SK-N-SH (cell line): ENCODE measurements at regions not wholly inside any gene's neighbourhood (a gene's known extent, or its start where the extent isn't known, plus 50 kb on each side); places are given as distances from the start of the nearest gene placed in this dataset.

ENCODE experiments used
- CTCF ChIA-PET: fragments of 300-600, 350-600 bp; formaldehyde crosslinking; extraction: SDS; loops from one replicate; lab custom pipeline; 2021; lab: Yijun Ruan, JAX
- POLR2A ChIA-PET: fragments of 350-600 bp; sonication (Branson Sonifier 250); formaldehyde crosslinking; extraction: SDS; loops from one replicate; lab custom pipeline; 2020; ENCODE audit warnings: antibody characterized with exemption, inconsistent platforms; lab: Yijun Ruan, JAX
- DNase-seq: peaks from one replicate; pipeline ENCODE4 v3.0.0; 2012
- H2AFZ ChIP-seq: fragments of 200-600 bp; sonication (generic); 2 replicates; pipeline ENCODE4 v1.8.1; 2016; ENCODE audit warnings: antibody characterized with exemption, mild to moderate bottlenecking, low read depth
- H3F3A ChIP-seq: fragments of 200-600 bp; sonication (generic); replicated peaks from 2 replicates; pipeline ENCODE3; 2016; ENCODE audit warnings: antibody characterized with exemption, mild to moderate bottlenecking; ENCODE audit not compliant: insufficient read depth
- H3K27ac ChIP-seq, 2 experiments: fragments of 200-500 bp in 1 of 2; fragments of 200-600 bp in 1 of 2; sonication (Bioruptor generic) in 1 of 2; sonication (generic), shearing (Covaris generic) in 1 of 2; 2 replicates each; pipeline versions ENCODE4 v1.5.1 to v1.6.1; 2014 to 2016; ENCODE audit warnings: low read depth in 2 of 2, inconsistent platforms in 1 of 2, low read length in 1 of 2, mild to moderate bottlenecking in 1 of 2, mixed read lengths in 1 of 2
- H3K27me3 ChIP-seq: fragments of 200-600 bp; sonication (generic), shearing (Covaris generic); 2 replicates; pipeline ENCODE4 v1.6.1; 2016; ENCODE audit warnings: mixed run types; ENCODE audit not compliant: insufficient read depth
- H3K36me3 ChIP-seq, 2 experiments: fragments of 200-500 bp in 1 of 2; fragments of 200-600 bp in 1 of 2; sonication (Bioruptor generic) in 1 of 2; sonication (generic) in 1 of 2; replicated peaks in 1 of 2; 2 replicates each; pipeline versions ENCODE3 to v1.5.1; 2014 to 2016; ENCODE audit warnings: low read length in 1 of 2, mild to moderate bottlenecking in 1 of 2; ENCODE audit not compliant: insufficient read depth in 2 of 2, control insufficient read depth in 1 of 2
- H3K4me1 ChIP-seq, 2 experiments: fragments of 200-500 bp in 1 of 2; fragments of 200-600 bp in 1 of 2; sonication (Bioruptor generic) in 1 of 2; sonication (generic), shearing (Covaris generic) in 1 of 2; 2 replicates each; pipeline versions ENCODE4 v1.5.1 to v1.6.1; 2014 to 2016; ENCODE audit warnings: low read depth in 1 of 2, low read length in 1 of 2, mixed run types in 1 of 2; ENCODE audit not compliant: insufficient read depth in 2 of 2, control insufficient read depth in 1 of 2
- H3K4me2 ChIP-seq: fragments of 200-600 bp; sonication (generic), shearing (Covaris generic); 2 replicates; pipeline ENCODE4 v1.6.1; 2017; ENCODE audit warnings: mixed run types
- H3K4me3 ChIP-seq, 2 experiments: fragments of 200-500 bp in 1 of 2; fragments of 200-600 bp in 1 of 2; sonication (Bioruptor generic) in 1 of 2; sonication (generic), shearing (Covaris generic) in 1 of 2; 2 replicates each; pipeline versions ENCODE4 v1.5.1 to v1.8.1; 2014 to 2016; ENCODE audit warnings: low read depth in 2 of 2, inconsistent platforms in 1 of 2, low read length in 1 of 2, mild to moderate bottlenecking in 1 of 2, mixed read lengths in 1 of 2, moderate library complexity in 1 of 2
- H3K79me2 ChIP-seq: fragments of 200-600 bp; sonication (generic); 2 replicates; pipeline ENCODE4 v1.8.1; 2017; ENCODE audit warnings: mild to moderate bottlenecking; ENCODE audit not compliant: insufficient read depth
- H3K9ac ChIP-seq: fragments of 200-600 bp; sonication (generic); 2 replicates; pipeline ENCODE4 v1.6.1; 2017; ENCODE audit warnings: mixed run types
- H3K9me2 ChIP-seq: fragments of 200-600 bp; sonication (generic); 2 replicates; pipeline ENCODE4 v1.6.1; 2017; ENCODE audit warnings: mixed run types
- H3K9me3 ChIP-seq: fragments of 200-600 bp; sonication (generic); 2 replicates; pipeline ENCODE4 v1.6.1; 2017; ENCODE audit warnings: mixed run types, mild to moderate bottlenecking, moderate library complexity
- H4K20me1 ChIP-seq: fragments of 200-600 bp; sonication (generic); 2 replicates; pipeline ENCODE4 v1.6.1; 2017; ENCODE audit warnings: mild to moderate bottlenecking, mixed run types; ENCODE audit not compliant: insufficient read depth
- CHD2 ChIP-seq: fragments of 150-350 bp; IDR thresholded peaks from 2 replicates; pipeline ENCODE4 v1.6.1; 2018; ENCODE audit warnings: low read length; ENCODE audit not compliant: partially characterized antibody
- ELF1 ChIP-seq: IDR thresholded peaks from 2 replicates; pipeline ENCODE4 v1.4.0; 2012
- EP300 ChIP-seq, 2 experiments: IDR thresholded peaks; 2 replicates each; pipeline versions ENCODE4 v1.4.0 to v1.6.1; 2012; ENCODE audit warnings: borderline replicate concordance in 1 of 2, low read depth in 1 of 2, low read length in 1 of 2
- FOSL2 ChIP-seq: IDR thresholded peaks from 2 replicates; pipeline ENCODE4 v1.4.0; 2012; ENCODE audit warnings: low read depth, mild to moderate bottlenecking, moderate library complexity, borderline replicate concordance
- FOXJ3 ChIP-seq: sonication (generic); formaldehyde crosslinking; IDR thresholded peaks from 2 replicates; pipeline ENCODE4 v1.5.1; 2020; ENCODE audit warnings: mild to moderate bottlenecking, missing genetic modification reagents
- FOXM1 ChIP-seq: IDR thresholded peaks from 2 replicates; pipeline ENCODE4 v1.4.0; 2012; ENCODE audit warnings: low read depth, mild to moderate bottlenecking
- GABPA ChIP-seq: IDR thresholded peaks from 2 replicates; pipeline ENCODE4 v1.4.0; 2012; ENCODE audit warnings: low read depth, mild to moderate bottlenecking
- IRF3 ChIP-seq: fragments of 150-350 bp; IDR thresholded peaks from 2 replicates; pipeline ENCODE4 v1.6.1; 2016; ENCODE audit warnings: mild to moderate bottlenecking, low read depth, low read length
- MAX ChIP-seq: IDR thresholded peaks from 2 replicates; pipeline ENCODE4 v1.4.0; 2012; ENCODE audit warnings: low read depth
- MXI1 ChIP-seq: IDR thresholded peaks from 2 replicates; pipeline ENCODE4 v1.6.1; 2012; ENCODE audit warnings: mild to moderate bottlenecking, low read depth, low read length, improper control_type of control experiment
- NFIC ChIP-seq: IDR thresholded peaks from 2 replicates; pipeline ENCODE4 v1.4.0; 2012; ENCODE audit warnings: borderline replicate concordance
- NRF1 ChIP-seq: IDR thresholded peaks from 2 replicates; pipeline ENCODE4 v1.6.1; 2012; ENCODE audit warnings: low read depth, mild to moderate bottlenecking, low read length
- POLR2AphosphoS5 ChIP-seq: IDR thresholded peaks from 2 replicates; pipeline ENCODE4 v1.6.1; 2012; ENCODE audit warnings: low read depth, low read length
- RFX5 ChIP-seq: IDR thresholded peaks from 2 replicates; pipeline ENCODE4 v1.6.1; 2012; ENCODE audit warnings: mild to moderate bottlenecking, improper control_type of control experiment, low read length
- RXRA ChIP-seq: IDR thresholded peaks from 2 replicates; pipeline ENCODE4 v1.4.0; 2012; ENCODE audit warnings: low read depth, mild to moderate bottlenecking, borderline replicate concordance
- SMC3 ChIP-seq: IDR thresholded peaks from 2 replicates; pipeline ENCODE4 v1.6.1; 2012; ENCODE audit warnings: low read depth, low read length, improper control_type of control experiment
- TAF1 ChIP-seq: IDR thresholded peaks from 2 replicates; pipeline ENCODE4 v1.6.1; 2012; ENCODE audit warnings: low read depth, mild to moderate bottlenecking, low read length, moderate library complexity, borderline replicate concordance
- TEAD4 ChIP-seq: IDR thresholded peaks from 2 replicates; pipeline ENCODE4 v1.4.0; 2012; ENCODE audit warnings: mild to moderate bottlenecking, borderline replicate concordance; ENCODE audit not compliant: insufficient read depth
- USF1 ChIP-seq: IDR thresholded peaks from 2 replicates; pipeline ENCODE4 v1.4.0; 2012; ENCODE audit warnings: low read depth, borderline replicate concordance
- YY1 ChIP-seq: IDR thresholded peaks from 2 replicates; pipeline ENCODE4 v1.4.0; 2012; ENCODE audit warnings: low read depth, mild to moderate bottlenecking
- ZBTB33 ChIP-seq: IDR thresholded peaks from 2 replicates; pipeline ENCODE4 v1.4.0; 2012; ENCODE audit warnings: low read depth, borderline replicate concordance
- WGBS: methylation state at CpG from one replicate; pipeline ENCODE4 v1.1.6; 2017; ENCODE audit warnings: low lambda C conversion rate; 5-methylcytosine and 5-hydroxymethylcytosine counted together

- H3F3A ChIP-seq = peaks cover 7% of the 10 kb centered on the region
- H4K20me1 ChIP-seq = no peaks in the 10 kb centered on the region
- H3K36me3 ChIP-seq = no peaks in the 10 kb centered on the region
- ChIA-PET CTCF (no interaction called here), POLR2A (no interaction called here)
- no peak overlapping the region for H3K27ac ChIP-seq
- no peak overlapping the region for H3K4me2 ChIP-seq
- no peaks in the 10 kb centered on the region for H3K9me2 ChIP-seq
- no peaks in the 10 kb centered on the region for H3K27me3 ChIP-seq
- no peak overlapping the region for H3K4me3 ChIP-seq
- TF ChIP-seq MXI1 (no peak), ZBTB33 (no peak), ELF1 (no peak), EP300 (IDR thresholded peaks at IDR 0.05; ENCODE audit: borderline replicate concordance in 1 of 2, low read depth in 1 of 2, low read length in 1 of 2) (no peak), USF1 (no peak), TEAD4 (no peak)
- H2AFZ ChIP-seq = no peak overlapping the region
- H3K9ac ChIP-seq = no peak overlapping the region
- peaks cover 13 to 19% of the 10 kb centered on the region in 2 experiments; a peak in 2 of 4 replicates for H3K4me1 ChIP-seq
- WGBS = 73% methylated on average over 5 of the region's 6 CpGs
- no peaks in the 10 kb centered on the region for H3K9me3 ChIP-seq
- no peaks in the 10 kb centered on the region for H3K79me2 ChIP-seq
- no peak for DNase-seq
These were observed 104.4 kb upstream of the ATF7IP start for GRCh38 chr12:14261096-14261495.

- H4K20me1 ChIP-seq = no peaks in the 10 kb centered on the region
- no peak overlapping the region for H3K4me3 ChIP-seq
- CTCF ChIA-PET = no interaction called here
- no peak overlapping the region for H2AFZ ChIP-seq
- peaks cover 6% of the 10 kb centered on the region for H3F3A ChIP-seq
- no peaks in the 10 kb centered on the region for H3K9me2 ChIP-seq
- H3K36me3 ChIP-seq = no peaks in the 10 kb centered on the region
- no peak overlapping the region for H3K9ac ChIP-seq
- H3K4me2 ChIP-seq = no peak overlapping the region
- peaks cover 12 to 17% of the 10 kb centered on the region in 2 experiments; a peak in 2 of 4 replicates for H3K4me1 ChIP-seq
- no peaks in the 10 kb centered on the region for H3K9me3 ChIP-seq
- H3K79me2 ChIP-seq = no peaks in the 10 kb centered on the region
- H3K27ac ChIP-seq = no peak overlapping the region
- no peak for DNase-seq
- H3K27me3 ChIP-seq = no peaks in the 10 kb centered on the region
- POLR2A ChIA-PET = no interaction called here
- no peak for TF ChIP-seq NFIC
- no peak for TF ChIP-seq NRF1
- no peak for TF ChIP-seq ZBTB33
- TF ChIP-seq SMC3 = no peak
- TF ChIP-seq USF1 = no peak
- no peak for TF ChIP-seq TEAD4
- no peak for TF ChIP-seq YY1
- no peak for TF ChIP-seq FOXM1
- TF ChIP-seq CHD2 = no peak
- TF ChIP-seq POLR2AphosphoS5 = no peak
- no peak for TF ChIP-seq MAX
- TF ChIP-seq TAF1 = no peak
- TF ChIP-seq FOSL2 = no peak
- no peak for TF ChIP-seq IRF3
- no peak for TF ChIP-seq RFX5
- TF ChIP-seq FOXJ3 (CRISPR knock-in tag) = no peak
- TF ChIP-seq RXRA = no peak
- no peak for TF ChIP-seq GABPA
- 68% methylated on average over 2 of the region's 2 CpGs for WGBS
These were observed 103.6 kb upstream of the ATF7IP start for GRCh38 chr12:14261861-14262260.
